HUES64 (cell line): ENCODE measurements at regions not wholly inside any gene's neighbourhood (a gene's known extent, or its start where the extent isn't known, plus 50 kb on each side); places are given as distances from the start of the nearest gene placed in this dataset.
"Not testable (repeated sequence)": the region's sequence is repeated elsewhere in the genome, so short reads cannot be mapped to it uniquely, and the experiment has no call there.

ENCODE experiments used
- H3K27ac ChIP-seq: 2 replicates; pipeline ENCODE4 v1.7.0; 2013; ENCODE audit warnings: low read depth, low read length, inconsistent platforms
- H3K27me3 ChIP-seq: 2 replicates; pipeline ENCODE4 v1.6.1; 2013; ENCODE audit warnings: mild to moderate bottlenecking, low read length; ENCODE audit not compliant: insufficient read depth
- H3K36me3 ChIP-seq: 2 replicates; pipeline ENCODE4 v1.6.1; 2013; ENCODE audit warnings: mild to moderate bottlenecking, low read length; ENCODE audit not compliant: insufficient read depth
- H3K4me1 ChIP-seq: 2 replicates; pipeline ENCODE4 v1.6.1; 2013; ENCODE audit warnings: mild to moderate bottlenecking, low read length, moderate library complexity; ENCODE audit not compliant: insufficient read depth
- H3K4me3 ChIP-seq: 2 replicates; pipeline ENCODE4 v1.5.1; 2013; ENCODE audit warnings: mild to moderate bottlenecking, low read length, moderate library complexity
- H3K9ac ChIP-seq: 2 replicates; pipeline ENCODE4 v1.6.1; 2013; ENCODE audit warnings: mild to moderate bottlenecking, low read depth, low read length
- H3K9me3 ChIP-seq: 2 replicates; pipeline ENCODE4 v1.6.1; 2013; ENCODE audit warnings: low read depth, low read length; ENCODE audit not compliant: insufficient read depth
- WGBS: fragments of 150-250, 120-280 bp; methylation state at CpG from one replicate; pipeline ENCODE4 v1.1.7; 2013; ENCODE audit warnings: missing lambda C conversion rate; 5-methylcytosine and 5-hydroxymethylcytosine counted together

DNA sequence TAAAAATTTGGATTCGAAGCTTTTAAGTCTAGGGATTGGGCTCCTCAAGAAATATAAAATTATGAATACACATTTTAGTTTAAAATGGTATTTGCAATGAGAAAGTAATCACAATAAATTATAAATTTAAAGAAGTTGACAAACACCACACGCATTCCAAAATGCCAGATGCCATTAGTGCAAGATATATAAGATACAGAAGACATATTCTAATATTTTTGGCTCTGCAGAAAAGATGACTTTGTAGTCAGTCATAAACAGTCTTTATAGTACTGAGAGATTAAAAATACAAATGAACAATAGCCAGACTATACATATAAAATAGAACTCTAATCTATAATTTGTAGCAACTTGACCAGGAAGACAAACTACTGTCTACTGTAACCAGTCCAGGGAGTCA is 309.0 kb upstream of the PABPC4L start:
- Histone ChIP-seq H3K36me3 (no peaks in the 10 kb centered on the region), H3K9ac (no peak overlapping the region), H3K4me3 (no peak overlapping the region), H3K9me3 (no peaks in the 10 kb centered on the region), H3K27ac (no peak overlapping the region), H3K4me1 (no peaks in the 10 kb centered on the region), H3K27me3 (no peaks in the 10 kb centered on the region)
- WGBS = no CpG with 5 or more reads among the region's 2 CpGs

DNA sequence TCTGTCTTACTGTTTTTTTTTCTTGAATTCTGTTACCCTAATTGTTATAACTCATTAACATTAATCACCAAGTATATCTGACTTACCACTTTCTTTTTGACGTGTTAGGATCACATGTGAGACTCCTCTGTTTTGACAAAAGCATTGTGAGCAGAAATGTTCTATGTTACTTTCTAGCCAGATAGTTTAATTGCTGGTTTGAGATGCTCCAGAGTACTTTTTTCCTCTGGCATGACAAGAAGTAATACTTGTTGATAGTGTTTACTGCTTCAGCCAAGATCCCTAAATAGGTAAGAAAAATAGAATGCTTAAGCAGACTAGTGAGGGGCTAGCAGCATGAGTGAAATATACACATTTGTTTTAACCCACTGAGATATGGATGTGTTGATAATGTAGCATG is 303.9 kb upstream of the PABPC4L start:
- Histone ChIP-seq H3K27me3 (no peaks in the 10 kb centered on the region), H3K9ac (no peak overlapping the region), H3K27ac (no peak overlapping the region), H3K4me1 (no peaks in the 10 kb centered on the region), H3K36me3 (no peaks in the 10 kb centered on the region), H3K4me3 (no peak overlapping the region), H3K9me3 (peaks cover 15% of the 10 kb centered on the region; the same call in 1 of the 2 replicates)
- WGBS = 100% methylated on average over 1 of the region's 1 CpG

DNA sequence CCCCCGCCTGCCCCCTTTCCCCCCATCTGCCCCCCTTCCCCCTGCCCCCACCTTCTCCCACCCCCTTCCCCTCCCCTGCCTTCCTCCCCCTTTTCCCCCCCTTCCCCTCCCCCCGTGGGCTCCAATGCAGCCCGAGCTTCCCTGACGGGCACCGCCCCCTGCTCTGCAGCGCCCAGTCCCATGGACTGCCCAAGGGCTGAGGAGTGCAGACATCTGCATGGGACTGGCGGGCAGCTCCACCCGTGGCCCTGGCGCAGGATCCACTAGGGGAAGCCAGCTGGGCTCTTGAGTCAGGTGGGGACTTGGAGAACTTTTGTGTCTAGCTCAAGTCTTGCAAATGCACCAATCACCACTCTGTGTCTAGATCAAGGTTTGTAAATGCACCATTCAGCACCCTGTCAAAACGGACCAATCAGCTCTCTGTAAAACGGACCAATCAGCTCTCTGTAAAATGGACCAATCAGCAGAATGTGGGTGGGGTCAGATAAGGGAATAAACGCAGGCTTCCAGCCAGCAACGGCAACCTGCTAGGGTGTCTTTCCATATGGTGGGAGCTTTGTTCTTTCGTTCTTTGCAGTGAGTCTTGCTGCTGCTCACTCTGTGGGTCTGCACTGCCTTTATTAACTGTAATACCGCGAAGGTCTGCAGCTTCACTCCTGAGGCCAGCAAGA is 300.5 kb upstream of the PABPC4L start:
- no peaks in the 10 kb centered on the region for H3K4me1 ChIP-seq
- no peaks in the 10 kb centered on the region for H3K27me3 ChIP-seq
- no peak overlapping the region for H3K9ac ChIP-seq
- H3K9me3 ChIP-seq = peaks cover 15% of the 10 kb centered on the region; the same call in 1 of the 2 replicates
- no peak overlapping the region for H3K4me3 ChIP-seq
- no peak overlapping the region for H3K27ac ChIP-seq
- H3K36me3 ChIP-seq = no peaks in the 10 kb centered on the region
- WGBS = 90% methylated on average over 15 of the region's 16 CpGs

DNA sequence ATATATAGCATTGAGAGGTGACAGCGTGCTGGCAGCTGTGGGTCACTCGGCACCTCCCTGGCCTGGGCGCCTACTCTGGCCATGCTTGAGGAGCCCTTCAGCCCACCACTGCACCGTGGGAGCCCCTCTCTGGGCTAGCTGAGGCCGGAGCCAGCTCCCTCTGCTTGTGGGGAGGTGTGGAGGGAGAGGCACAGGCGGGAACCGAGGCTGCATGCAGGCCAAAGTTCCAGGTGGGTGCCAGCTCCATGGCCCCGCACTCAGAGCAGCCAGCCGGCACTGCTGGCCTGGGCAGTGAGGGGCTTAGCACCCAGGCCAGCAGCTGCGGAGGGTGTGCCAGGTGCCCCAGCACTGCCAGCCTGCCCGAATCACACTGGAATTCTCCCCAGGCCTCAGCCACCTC is 299.9 kb upstream of the PABPC4L start:
- H3K36me3 ChIP-seq, H3K27ac ChIP-seq, H3K4me1 ChIP-seq, H3K27me3 ChIP-seq, H3K9ac ChIP-seq, H3K4me3 ChIP-seq: not testable (repeated sequence)
- peaks cover 15% of the 10 kb centered on the region; the same call in 1 of the 2 replicates for H3K9me3 ChIP-seq
- 97% methylated on average over 11 of the region's 11 CpGs for WGBS

DNA sequence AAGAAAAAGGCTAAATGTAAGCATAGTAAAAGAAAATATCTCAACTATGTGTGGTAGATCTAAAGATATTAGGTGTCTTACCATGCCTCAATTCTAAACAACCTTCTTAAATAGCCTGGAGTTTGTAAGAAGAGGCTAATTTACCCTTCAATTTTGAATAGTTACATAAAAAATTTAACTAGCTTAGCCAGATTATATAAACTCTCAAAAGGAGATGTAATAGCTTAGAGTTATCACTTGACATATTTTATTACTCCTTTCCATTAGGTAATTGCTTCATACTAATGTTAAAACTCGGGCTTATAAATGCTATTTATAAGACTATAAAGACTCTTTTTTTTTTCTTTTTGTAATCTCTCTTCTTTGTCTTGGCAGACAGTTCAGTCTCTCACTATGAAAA is 297.5 kb upstream of the PABPC4L start:
- Histone ChIP-seq H3K36me3 (no peaks in the 10 kb centered on the region), H3K9me3 (peaks cover 15% of the 10 kb centered on the region; the same call in 1 of the 2 replicates), H3K4me3 (no peak overlapping the region), H3K27ac (no peak overlapping the region), H3K9ac (no peak overlapping the region), H3K4me1 (no peaks in the 10 kb centered on the region), H3K27me3 (no peaks in the 10 kb centered on the region)
- no CpG with 5 or more reads among the region's 1 CpG for WGBS

DNA sequence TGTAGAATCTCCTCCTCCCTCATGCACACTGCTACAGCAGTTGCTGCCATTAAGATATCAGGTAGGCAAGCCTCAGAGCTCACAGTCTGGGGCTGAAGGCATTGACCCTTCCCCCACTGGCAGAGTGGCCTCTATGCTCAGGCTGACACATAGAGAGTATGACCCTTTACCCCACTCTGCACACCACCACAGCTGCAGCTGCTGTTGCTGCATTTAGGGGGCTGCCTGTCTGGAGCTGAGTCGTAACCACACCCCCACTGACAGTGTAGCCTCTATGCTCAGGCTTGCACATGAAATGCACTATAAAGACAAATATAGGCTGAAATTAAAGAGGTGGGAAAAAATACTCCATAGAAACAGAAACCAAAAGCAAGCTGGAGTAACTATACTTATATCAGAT is 289.3 kb upstream of the PABPC4L start:
- Histone ChIP-seq H3K27me3 (no peaks in the 10 kb centered on the region), H3K4me3 (no peak overlapping the region), H3K36me3 (no peaks in the 10 kb centered on the region), H3K9ac (no peak overlapping the region), H3K27ac (no peak overlapping the region), H3K9me3 (no peaks in the 10 kb centered on the region), H3K4me1 (peaks cover 5% of the 10 kb centered on the region)
- 100% methylated on average over 1 of the region's 1 CpG for WGBS

DNA sequence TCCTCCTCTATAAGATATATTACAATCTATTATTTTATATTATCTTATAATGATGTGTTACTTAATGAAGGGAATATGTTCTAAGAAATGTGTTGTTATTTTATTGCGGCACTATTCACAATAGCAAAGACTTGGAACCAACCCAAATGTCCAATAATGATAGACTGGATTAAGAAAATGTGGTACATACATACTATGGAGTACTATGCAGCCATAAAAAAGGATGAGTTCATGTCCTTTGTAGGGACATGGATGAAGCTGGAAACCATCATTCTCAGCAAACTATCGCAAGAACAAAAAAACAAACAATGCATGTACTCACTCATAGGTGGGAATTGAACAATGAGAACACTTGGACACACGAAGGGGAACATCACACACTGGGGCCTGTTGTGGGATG is 281.9 kb upstream of the PABPC4L start:
- not testable (repeated sequence) for H3K4me3 ChIP-seq, H3K9me3 ChIP-seq, H3K27ac ChIP-seq, H3K36me3 ChIP-seq, H3K9ac ChIP-seq, H3K27me3 ChIP-seq, H3K4me1 ChIP-seq
- WGBS = 100% methylated on average over 1 of the region's 3 CpGs

DNA sequence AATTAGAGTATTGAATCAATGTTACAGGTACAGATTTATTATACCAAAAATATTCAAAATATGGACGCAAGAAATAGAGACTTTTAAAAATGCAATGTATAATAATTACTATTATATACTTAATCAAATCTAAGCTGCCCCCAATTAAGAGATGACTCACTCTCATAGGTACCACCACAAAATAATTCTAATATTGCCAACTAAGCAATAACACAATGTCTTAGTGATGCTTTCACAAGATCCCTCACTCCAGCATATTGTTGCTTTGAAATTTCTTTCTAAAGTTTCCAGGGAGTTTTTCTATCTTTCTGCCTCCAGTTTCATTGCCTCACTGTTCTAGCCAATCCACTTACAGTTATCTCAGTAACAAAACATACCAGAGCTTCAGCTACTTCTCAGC is 270.0 kb upstream of the PABPC4L start:
- Histone ChIP-seq H3K9me3 (no peaks in the 10 kb centered on the region; the same call in 1 of the 2 replicates), H3K36me3 (no peaks in the 10 kb centered on the region), H3K4me3 (no peak overlapping the region), H3K9ac (no peak overlapping the region), H3K27me3 (no peaks in the 10 kb centered on the region), H3K27ac (no peak overlapping the region), H3K4me1 (no peaks in the 10 kb centered on the region; the same call in 1 of the 2 replicates)
- WGBS = no CpG with 5 or more reads among the region's 1 CpG

DNA sequence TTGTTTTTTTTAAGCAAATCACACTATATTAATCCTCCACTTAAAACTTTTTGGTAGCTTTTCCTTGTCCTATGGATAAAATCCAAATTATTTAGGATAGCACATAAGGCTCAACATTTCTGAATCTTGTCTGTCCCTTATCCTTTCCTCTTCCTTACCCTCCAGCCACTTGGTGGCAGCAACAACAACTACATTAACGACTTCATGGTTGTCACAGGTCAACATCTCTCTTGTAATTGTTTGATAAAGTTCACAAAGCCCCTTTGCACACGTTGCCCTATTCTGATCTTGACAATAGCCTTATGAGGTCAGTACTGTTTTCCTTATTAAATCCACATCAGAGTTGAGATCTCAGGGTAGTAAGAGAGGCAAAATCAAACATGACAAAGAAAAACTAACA is 269.0 kb upstream of the PABPC4L start:
- Histone ChIP-seq H3K4me3 (no peak overlapping the region), H3K9me3 (no peaks in the 10 kb centered on the region; the same call in 1 of the 2 replicates), H3K36me3 (no peaks in the 10 kb centered on the region), H3K9ac (no peak overlapping the region), H3K27ac (no peak overlapping the region), H3K4me1 (no peaks in the 10 kb centered on the region; the same call in 1 of the 2 replicates), H3K27me3 (no peaks in the 10 kb centered on the region)
- 37% methylated on average over 2 of the region's 2 CpGs for WGBS

DNA sequence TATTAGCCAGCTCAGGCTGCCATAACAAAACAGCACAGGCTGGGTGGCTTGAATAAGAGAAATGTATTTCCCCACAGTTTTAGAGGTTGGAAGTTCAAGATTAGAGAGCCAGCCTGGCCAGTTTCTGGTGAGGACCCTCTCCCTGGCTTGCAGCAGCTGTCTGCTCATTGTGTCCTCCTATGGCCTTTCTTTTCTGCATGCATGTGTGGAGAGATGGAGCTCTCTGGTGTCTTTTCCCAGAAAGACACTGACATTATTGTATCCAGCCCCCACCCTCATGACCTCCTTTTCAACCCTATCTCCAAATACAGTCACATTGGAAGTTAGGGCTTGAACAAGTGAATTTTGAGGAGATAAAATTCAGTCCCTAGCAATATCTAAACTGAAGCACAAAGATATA is 263.8 kb upstream of the PABPC4L start:
- H3K9ac ChIP-seq = no peak overlapping the region
- no peaks in the 10 kb centered on the region for H3K27me3 ChIP-seq
- H3K4me3 ChIP-seq = no peak overlapping the region

DNA sequence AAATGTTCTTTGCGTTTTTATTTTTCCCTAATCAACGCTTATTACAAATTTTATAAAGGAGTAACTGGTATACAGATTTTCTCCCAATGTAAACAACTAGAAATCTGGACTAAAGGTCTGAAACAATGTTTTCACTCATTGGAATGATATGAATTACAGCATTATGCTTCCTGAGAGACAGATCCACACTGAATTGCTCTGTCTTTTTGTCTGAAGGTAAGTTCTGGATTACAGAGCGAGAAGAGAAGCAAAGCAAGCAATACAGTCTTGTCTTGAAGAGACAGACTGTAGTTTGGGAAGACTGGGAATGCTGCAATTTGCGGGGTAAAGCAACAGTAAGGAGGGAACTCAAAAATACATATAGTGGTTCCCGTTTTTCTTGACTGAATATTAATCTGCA is 262.2 kb upstream of the PABPC4L start:
- no peak overlapping the region for H3K9ac ChIP-seq
- no peaks in the 10 kb centered on the region for H3K36me3 ChIP-seq
- WGBS = 92% methylated on average over 3 of the region's 5 CpGs
- H3K4me1 ChIP-seq = no peaks in the 10 kb centered on the region
- H3K27ac ChIP-seq = no peak overlapping the region
- no peaks in the 10 kb centered on the region for H3K27me3 ChIP-seq
- H3K9me3 ChIP-seq = 0 out of 2 replicates have a peak, but pooled peaks cover 6% of the 10 kb centered on the region
- no peak overlapping the region for H3K4me3 ChIP-seq

More for the DNA sequence above, 263.8 kb upstream of the PABPC4L start:
- H3K4me1 ChIP-seq = no peaks in the 10 kb centered on the region
- H3K9me3 ChIP-seq = 0 out of 2 replicates have a peak, but pooled peaks cover 2% of the 10 kb centered on the region
- H3K36me3 ChIP-seq = no peaks in the 10 kb centered on the region
- no peak overlapping the region for H3K27ac ChIP-seq

DNA sequence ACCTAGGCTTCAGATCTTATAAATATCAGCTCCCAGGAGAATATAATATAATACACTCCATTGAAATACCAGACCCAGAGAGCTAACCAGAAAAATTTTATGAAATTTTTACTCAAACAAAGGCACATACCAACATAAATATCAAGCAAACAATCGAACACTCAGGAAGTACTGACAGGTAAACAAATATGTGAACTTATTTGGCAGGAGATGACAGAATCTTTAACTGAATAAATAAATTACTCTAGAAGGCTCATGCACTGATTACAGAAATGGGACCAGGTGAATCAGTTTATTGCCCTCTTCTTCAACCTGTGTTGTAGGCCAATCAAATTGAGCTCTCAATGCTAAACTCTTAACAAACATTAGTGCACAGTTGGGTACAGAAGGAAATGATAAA is 225.2 kb upstream of the PABPC4L start:
- 100% methylated on average over 1 of the region's 1 CpG for WGBS
- H3K36me3 ChIP-seq = no peaks in the 10 kb centered on the region
- H3K9me3 ChIP-seq = no peaks in the 10 kb centered on the region
- no peaks in the 10 kb centered on the region for H3K4me1 ChIP-seq
- no peak overlapping the region for H3K4me3 ChIP-seq
- no peaks in the 10 kb centered on the region for H3K27me3 ChIP-seq
- no peak overlapping the region for H3K9ac ChIP-seq
- no peak overlapping the region for H3K27ac ChIP-seq
